NT2/D1 (cell line): ENCODE measurements at regions not wholly inside any gene's neighbourhood (a gene's known extent, or its start where the extent isn't known, plus 50 kb on each side); places are given as distances from the start of the nearest gene placed in this dataset.

ENCODE experiments used
- DNase-seq: peaks from one replicate; pipeline ENCODE4 v3.0.0-alpha.2; 2011; ENCODE audit warnings: low read depth, low spot score
- H3K27me3 ChIP-seq: 2 replicates; pipeline ENCODE4 v1.6.0; 2011; ENCODE audit warnings: mild to moderate bottlenecking; ENCODE audit not compliant: insufficient read length, insufficient read depth
- H3K36me3 ChIP-seq: 2 replicates; pipeline ENCODE4 v1.6.1; 2011; ENCODE audit warnings: mild to moderate bottlenecking, low read length, mixed read lengths; ENCODE audit not compliant: insufficient read depth, insufficient read length
- H3K4me1 ChIP-seq: 2 replicates; pipeline ENCODE4 v1.5.1; 2011; ENCODE audit not compliant: insufficient read depth, insufficient read length
- H3K4me3 ChIP-seq: 2 replicates; pipeline ENCODE4 v1.5.1; 2011; ENCODE audit warnings: low read depth; ENCODE audit not compliant: insufficient read length
- H3K9ac ChIP-seq: 2 replicates; pipeline ENCODE4 v1.6.0; 2011; ENCODE audit warnings: low read depth; ENCODE audit not compliant: insufficient read length
- H3K9me3 ChIP-seq: 2 replicates; pipeline ENCODE4 v1.5.1; 2011; ENCODE audit warnings: mild to moderate bottlenecking, low read length; ENCODE audit not compliant: insufficient read depth
- SUZ12 ChIP-seq: IDR thresholded peaks from 2 replicates; pipeline ENCODE4 v1.6.1; 2011; ENCODE audit not compliant: insufficient read length, insufficient read depth; ENCODE audit errors: extremely low read depth
- YY1 ChIP-seq: IDR thresholded peaks from 2 replicates; pipeline ENCODE4 v1.6.1; 2011; ENCODE audit not compliant: insufficient read length, insufficient read depth
- ZNF274 ChIP-seq: IDR thresholded peaks from 2 replicates; pipeline ENCODE4 v1.6.1; 2011; ENCODE audit warnings: mild to moderate bottlenecking, low read depth, low read length

GRCh38 chr15:47331829-47332393 lies 385.4 kb upstream of the SEMA6D start:
- TF ChIP-seq SUZ12 = no peak
- TF ChIP-seq YY1 = no peak
- TF ChIP-seq ZNF274 = no peak
- Histone ChIP-seq H3K4me1 (no peaks in the 10 kb centered on the region), H3K9me3 (no peaks in the 10 kb centered on the region), H3K9ac (no peak overlapping the region), H3K36me3 (no peaks in the 10 kb centered on the region), H3K4me3 (no peak overlapping the region), H3K27me3 (no peaks in the 10 kb centered on the region)
- no peak for DNase-seq

- DNase-seq = no peak
- no peak overlapping the region for H3K9ac ChIP-seq
- no peaks in the 10 kb centered on the region for H3K4me1 ChIP-seq
- no peak overlapping the region for H3K4me3 ChIP-seq
- H3K27me3 ChIP-seq = no peaks in the 10 kb centered on the region
- no peaks in the 10 kb centered on the region for H3K36me3 ChIP-seq
- H3K9me3 ChIP-seq = no peaks in the 10 kb centered on the region
- TF ChIP-seq ZNF274 = no peak
- no peak for TF ChIP-seq YY1
- no peak for TF ChIP-seq SUZ12
Observed at GRCh38 chr15:47332481-47332880, 384.8 kb upstream of the SEMA6D start.

- Histone ChIP-seq H3K36me3 (no peaks in the 10 kb centered on the region), H3K4me3 (no peak overlapping the region), H3K9me3 (no peaks in the 10 kb centered on the region), H3K4me1 (no peaks in the 10 kb centered on the region), H3K9ac (no peak overlapping the region), H3K27me3 (no peaks in the 10 kb centered on the region)
- DNase-seq = no peak
- no peak for TF ChIP-seq ZNF274
Observed at GRCh38 chr15:47333734-47334133, 383.6 kb upstream of the SEMA6D start.

- H3K4me1 ChIP-seq = no peaks in the 10 kb centered on the region
- no peak overlapping the region for H3K9ac ChIP-seq
- no peaks in the 10 kb centered on the region for H3K36me3 ChIP-seq
- TF ChIP-seq ZNF274 = no peak
- no peak for TF ChIP-seq SUZ12
- H3K4me3 ChIP-seq = no peak overlapping the region
- no peaks in the 10 kb centered on the region for H3K27me3 ChIP-seq
- no peak for DNase-seq
- no peaks in the 10 kb centered on the region for H3K9me3 ChIP-seq
Observed at GRCh38 chr15:47334805-47335535, 382.3 kb upstream of the SEMA6D start.

- Histone ChIP-seq H3K36me3 (no peaks in the 10 kb centered on the region), H3K4me3 (no peak overlapping the region), H3K9me3 (no peaks in the 10 kb centered on the region), H3K4me1 (no peaks in the 10 kb centered on the region), H3K9ac (no peak overlapping the region), H3K27me3 (no peaks in the 10 kb centered on the region)
- TF ChIP-seq ZNF274 (no peak), YY1 (no peak), SUZ12 (no peak)
- DNase-seq = no peak
Observed at GRCh38 chr15:47337106-47337505, 380.2 kb upstream of the SEMA6D start.

- TF ChIP-seq ZNF274 = no peak
- no peak for TF ChIP-seq SUZ12
- no peak for TF ChIP-seq YY1
- Histone ChIP-seq H3K4me1 (no peaks in the 10 kb centered on the region), H3K9ac (no peak overlapping the region), H3K27me3 (no peaks in the 10 kb centered on the region), H3K36me3 (no peaks in the 10 kb centered on the region), H3K4me3 (no peak overlapping the region), H3K9me3 (no peaks in the 10 kb centered on the region)
- DNase-seq = no peak
Observed at GRCh38 chr15:47337836-47338235, 379.5 kb upstream of the SEMA6D start.

GRCh38 chr15:47338771-47339170 lies 378.5 kb upstream of the SEMA6D start:
- Histone ChIP-seq H3K9ac (no peak overlapping the region), H3K9me3 (no peaks in the 10 kb centered on the region), H3K27me3 (no peaks in the 10 kb centered on the region), H3K4me3 (no peak overlapping the region), H3K36me3 (no peaks in the 10 kb centered on the region), H3K4me1 (no peaks in the 10 kb centered on the region)
- DNase-seq = no peak
- no peak for TF ChIP-seq SUZ12
- TF ChIP-seq ZNF274 = no peak
- TF ChIP-seq YY1 = no peak
